Kidney glomerular epithelial cell (primary cell): ENCODE measurements at regions not wholly inside any gene's neighbourhood (a gene's known extent, or its start where the extent isn't known, plus 50 kb on each side); places are given as distances from the start of the nearest gene placed in this dataset.
"Not testable (repeated sequence)": the region's sequence is repeated elsewhere in the genome, so short reads cannot be mapped to it uniquely, and the experiment has no call there.

Experiments
- DNase-seq: peaks from one replicate; lab custom pipeline; 2025; lab: John Stamatoyannopoulos, UW

DNA sequence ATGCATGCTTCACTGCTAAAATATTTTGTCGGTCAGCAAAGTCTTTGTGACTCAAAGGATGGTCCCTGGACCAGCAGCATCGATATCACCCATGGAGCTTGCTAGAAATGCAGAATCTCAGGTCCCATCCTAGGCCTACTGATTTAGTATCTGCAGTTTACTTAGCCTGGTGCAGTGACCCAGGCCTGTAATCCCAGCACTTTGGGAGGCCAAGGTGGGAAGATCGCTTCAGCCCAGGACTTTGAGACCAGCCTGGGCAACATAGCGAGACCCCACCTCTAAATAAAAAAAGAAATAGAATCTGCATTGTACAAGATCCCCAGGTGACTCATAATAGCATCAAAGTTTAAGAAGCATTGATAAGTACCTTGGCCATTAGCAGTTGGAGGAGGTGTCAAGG lies 248.7 kb downstream of the CD83 start:
- DNase-seq: no peak

- DNase-seq: no peak
Observed at GRCh38 chr6:14366872-14367271, 249.3 kb downstream of the CD83 start.

- no peak for DNase-seq
Observed at GRCh38 chr6:14367296-14367695, 249.7 kb downstream of the CD83 start.

- DNase-seq: no peak
Observed at GRCh38 chr6:14369717-14370116, 252.1 kb downstream of the CD83 start.

DNA sequence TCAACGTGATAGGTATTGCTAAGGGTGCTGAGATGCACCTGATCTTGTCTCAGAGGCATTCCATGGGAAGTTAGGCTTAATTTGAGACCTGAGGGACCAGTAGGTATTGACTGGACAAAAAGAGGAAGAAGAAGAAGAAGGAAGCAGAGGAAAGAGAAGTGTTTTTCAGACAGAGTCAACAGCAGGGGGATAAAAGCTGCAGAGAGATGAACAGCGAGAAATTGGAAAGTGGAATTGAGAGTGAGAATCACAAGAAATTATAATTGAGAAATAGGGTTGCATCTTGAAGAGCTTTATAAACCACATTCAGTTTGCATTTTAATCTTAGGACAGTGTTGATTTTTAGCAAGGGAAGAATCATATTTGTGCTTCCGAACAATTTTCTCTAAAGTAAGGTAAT lies 254.0 kb downstream of the CD83 start:
- no peak for DNase-seq

DNA sequence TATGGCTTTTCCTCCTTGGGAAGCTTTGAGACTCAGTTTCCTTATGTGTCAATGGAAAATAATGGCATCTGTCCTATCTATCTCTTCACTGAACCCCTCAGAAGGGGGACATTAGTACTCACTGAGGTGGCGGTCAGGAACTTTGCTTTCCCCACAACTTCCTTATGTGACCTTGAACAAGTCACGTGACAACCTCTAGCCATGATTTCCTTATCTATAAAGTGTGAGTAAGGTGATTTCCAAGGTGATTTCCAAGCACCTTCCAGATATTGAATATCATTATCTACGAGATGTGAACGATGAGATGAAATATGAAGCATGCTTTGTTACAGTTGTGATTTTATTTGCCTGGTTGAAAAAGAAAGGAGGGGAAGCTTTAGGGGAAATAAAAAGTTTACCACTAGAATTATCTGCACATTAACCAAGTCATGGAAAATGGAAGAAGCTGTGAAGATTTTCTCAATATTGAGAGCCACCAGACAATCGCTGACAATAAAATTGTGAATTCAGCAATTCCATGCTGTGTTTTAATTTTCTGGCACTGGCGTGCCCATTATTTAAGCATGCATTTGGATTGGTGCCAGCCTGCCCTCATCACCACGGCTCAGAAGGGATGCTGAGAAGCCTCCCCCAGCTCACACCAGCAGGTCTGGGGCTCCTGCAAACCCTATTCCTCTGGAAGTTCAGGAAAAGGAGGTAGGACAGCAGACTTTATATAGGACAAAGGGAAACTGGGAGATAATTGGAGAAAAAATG lies 255.3 kb downstream of the CD83 start:
- no peak for DNase-seq

DNA sequence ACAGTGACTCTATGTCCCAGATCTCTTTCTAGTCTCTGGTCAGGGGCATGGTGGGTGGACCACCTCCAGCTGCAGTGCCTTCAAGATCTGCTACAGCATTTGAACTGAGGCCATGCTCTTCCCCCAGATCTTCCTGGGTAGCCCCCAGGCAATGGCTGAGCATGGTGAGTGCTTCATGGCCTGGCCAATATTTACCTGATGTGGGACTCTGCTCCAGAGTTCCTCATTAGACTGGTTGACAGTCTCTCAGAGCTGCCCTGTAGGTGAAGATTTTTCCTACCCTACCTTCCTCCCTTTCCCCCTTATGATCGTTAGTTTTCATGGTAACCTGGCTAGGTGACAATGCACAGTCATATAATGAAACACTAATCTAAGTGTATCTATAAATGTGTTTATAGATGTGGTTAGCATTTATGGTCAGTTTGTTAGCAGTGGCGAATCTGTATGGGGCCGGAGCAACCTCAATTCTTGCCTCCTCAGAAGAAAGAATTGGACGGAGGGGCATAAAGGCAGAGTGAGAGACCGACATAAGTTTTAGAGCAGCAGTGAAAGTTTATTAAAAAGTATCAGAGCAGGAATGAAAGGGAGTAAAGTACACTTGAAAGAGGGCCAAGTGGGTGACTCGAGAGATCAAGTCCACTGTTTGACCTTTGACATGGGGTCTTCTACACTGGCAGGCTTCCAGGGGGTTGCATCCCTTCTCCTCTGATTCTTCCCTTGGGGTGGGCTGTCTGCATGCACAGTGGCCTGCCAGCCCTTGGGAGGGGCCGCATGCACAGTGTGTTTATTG lies 256.3 kb downstream of the CD83 start:
- no peak for DNase-seq

- DNase-seq: peak; percentile 1
Observed at GRCh38 chr6:14375930-14376329, 258.4 kb downstream of the CD83 start.

GRCh38 chr6:14379568-14379967 lies 262.0 kb downstream of the CD83 start:
- no peak for DNase-seq

DNA sequence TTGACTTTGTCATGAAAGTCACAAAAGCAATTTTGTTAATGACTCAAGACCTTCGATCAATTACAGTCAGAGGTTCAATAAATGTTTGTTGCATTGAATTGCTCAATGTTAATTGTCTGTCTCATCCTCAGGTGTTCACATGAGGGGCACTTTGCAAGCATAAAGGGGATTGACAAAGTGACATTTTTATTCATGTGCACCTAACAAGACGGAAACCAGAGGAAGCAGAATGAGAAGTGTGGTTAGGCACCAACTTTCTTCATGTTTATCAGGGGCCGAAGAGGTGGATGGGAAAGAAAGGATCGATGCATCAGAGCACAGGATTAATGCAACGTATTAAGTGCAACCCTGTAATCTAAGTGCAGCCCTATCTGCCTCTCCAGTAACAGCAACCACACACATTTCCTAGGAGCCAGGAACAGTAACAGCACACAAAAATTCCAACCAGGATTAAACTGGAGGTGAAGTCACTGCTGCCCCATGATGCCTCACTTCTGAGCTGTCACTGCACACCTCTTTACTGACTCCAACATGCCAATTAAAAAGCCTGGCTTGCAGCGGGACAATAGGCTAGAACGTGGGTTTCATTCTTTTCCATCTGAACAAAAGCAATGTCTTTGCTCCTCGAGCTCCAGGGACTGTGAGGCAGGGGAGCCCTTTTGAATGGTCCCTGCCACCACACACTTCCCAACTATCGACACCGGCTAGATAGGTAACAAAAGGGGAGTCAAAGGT lies 262.7 kb downstream of the CD83 start:
- no peak for DNase-seq

DNA sequence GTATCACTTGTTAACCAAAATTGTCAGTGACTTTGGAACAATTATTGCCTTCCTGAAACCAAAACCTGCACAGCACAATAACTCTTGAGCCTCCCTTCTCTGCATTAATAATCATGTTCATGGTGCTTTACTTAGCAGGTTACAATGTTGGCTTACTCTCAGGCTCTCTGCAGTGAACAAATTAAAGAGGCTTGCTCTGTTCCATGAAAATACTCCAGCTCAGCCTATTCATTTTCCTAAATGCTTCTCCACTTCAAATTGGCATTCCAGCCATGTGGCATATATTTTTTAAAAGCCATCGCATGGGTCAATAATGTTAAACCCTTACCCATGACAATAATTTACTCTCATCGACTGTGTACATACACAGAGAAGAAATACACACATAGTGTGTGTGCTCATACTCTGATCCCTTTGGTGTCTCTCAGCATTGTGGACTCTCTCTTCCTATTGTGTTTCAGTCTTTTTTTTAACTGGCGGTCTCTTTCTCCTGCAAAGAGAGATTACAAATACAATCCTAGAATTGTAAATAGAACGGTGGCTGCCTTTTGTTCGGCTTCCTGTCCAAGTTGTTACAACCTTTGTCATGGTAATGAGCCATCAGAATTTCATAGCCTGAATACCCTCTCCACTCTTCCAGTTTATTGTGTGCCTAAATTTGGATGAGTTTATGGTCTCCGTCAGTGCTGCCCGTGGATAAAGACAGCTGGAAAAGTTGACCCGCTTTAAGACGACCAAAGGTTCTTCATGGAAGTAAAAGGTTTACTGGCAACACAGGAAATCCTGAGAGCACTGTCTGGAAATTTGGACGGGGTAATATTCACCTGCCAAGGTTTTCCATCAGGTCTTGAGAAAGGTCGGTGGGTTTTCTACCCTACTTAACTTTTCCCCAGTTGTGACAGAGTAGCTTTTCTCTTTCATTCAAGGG lies 263.6 kb downstream of the CD83 start:
- DNase-seq: no peak

- no peak for DNase-seq
Observed at GRCh38 chr6:14381829-14382677, 264.5 kb downstream of the CD83 start.

- DNase-seq: no peak
Observed at GRCh38 chr6:14382678-14383236, 265.2 kb downstream of the CD83 start.

GRCh38 chr6:14383393-14384174 lies 266.0 kb downstream of the CD83 start:
- peak; percentile 17 for DNase-seq

GRCh38 chr6:14384175-14384949 lies 266.8 kb downstream of the CD83 start:
- DNase-seq: no peak

DNA sequence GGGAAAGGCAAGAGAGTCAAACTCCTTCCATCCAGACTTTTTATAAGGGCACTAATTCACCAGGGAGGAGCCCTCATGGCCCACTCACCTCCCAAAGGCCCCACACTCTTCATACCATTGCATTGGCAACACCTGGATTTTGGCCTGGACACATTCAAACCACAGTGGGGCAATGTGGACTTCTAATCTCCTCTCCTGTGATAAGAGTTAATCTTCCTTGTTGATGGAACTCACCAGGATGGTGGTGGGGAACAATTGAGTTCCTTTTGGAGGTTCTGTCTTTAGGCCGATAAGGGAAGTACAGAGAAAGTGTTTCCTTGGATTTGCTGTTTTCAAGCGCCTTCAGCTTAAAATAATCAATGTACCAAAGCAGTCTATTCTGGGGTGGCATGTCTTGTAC lies 268.7 kb downstream of the CD83 start:
- no peak for DNase-seq

GRCh38 chr6:14386668-14387067 lies 269.1 kb downstream of the CD83 start:
- no peak for DNase-seq

DNA sequence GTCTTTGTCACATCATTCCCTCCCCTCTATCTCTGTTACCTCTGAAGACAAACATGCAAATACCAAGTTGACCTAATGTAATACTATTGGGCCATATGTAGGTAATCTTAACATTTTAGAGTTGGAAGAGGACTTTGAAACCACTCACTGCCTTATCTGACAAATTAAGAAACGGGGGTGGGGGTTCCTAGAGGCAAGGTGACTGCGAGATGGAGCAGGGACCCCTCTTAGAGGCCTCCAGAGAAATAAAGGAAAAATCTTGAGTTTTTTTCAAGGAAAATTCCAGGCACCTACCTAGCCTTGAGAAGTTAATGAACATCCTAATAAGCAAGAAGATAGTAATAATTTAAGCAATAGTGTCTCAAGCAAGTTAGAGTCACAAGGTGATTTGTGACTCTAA lies 270.8 kb downstream of the CD83 start:
- DNase-seq: no peak

DNA sequence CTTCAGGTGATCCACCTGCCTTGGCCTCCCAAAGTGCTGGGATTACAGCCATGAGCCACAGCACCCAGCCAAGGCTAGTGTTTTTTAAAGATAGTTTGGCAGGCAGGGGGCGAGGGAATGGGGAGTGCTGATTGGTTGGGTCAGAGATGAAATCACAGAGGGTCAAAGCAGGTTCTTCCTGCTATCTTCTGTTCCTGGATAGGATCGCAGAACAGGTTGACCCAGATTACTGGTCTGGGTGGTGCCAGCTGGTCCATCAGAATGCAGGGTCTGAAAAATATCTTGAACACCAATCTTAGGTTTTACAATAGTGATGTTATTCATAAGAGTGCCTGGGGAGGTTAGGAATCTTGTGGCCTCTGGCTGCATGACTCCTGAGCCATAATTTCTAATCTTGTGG lies 272.2 kb downstream of the CD83 start:
- DNase-seq: not testable (repeated sequence)
